ENCODE measurements at regions not wholly inside any gene's neighbourhood (a gene's known extent, or its start where the extent isn't known, plus 50 kb on each side); places are given as distances from the start of the nearest gene placed in this dataset.

DNA sequence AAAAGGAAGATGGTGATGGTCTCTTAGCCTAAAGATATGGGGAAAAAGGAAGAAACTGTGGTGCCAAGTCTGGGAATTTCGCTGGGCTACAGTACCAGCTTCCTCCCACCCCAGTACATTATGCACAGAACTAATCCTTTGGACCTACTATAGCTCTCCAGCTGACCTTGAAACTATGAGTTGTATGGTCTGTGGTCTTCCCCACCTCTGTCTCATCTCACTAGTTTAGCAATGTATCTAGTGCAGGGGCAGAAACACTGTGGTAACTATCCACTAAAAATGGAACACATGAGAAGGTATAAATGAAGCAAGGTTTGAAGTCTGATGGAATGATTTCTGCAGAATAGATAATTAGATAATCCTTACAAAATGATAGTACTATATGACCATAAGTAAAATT, 190.4 kb upstream of the CCDC150 start:
- TF ChIP-seq TAF1 (IDR thresholded peaks at IDR 0.05; ENCODE audit: low read depth): no peak
- no peak for TF ChIP-seq EP300 (IDR thresholded peaks at IDR 0.05; ENCODE audit: borderline replicate concordance)
- no peak for TF ChIP-seq YY1 (IDR thresholded peaks at IDR 0.05; ENCODE audit: low read depth)
- TF ChIP-seq, protein P1, sequence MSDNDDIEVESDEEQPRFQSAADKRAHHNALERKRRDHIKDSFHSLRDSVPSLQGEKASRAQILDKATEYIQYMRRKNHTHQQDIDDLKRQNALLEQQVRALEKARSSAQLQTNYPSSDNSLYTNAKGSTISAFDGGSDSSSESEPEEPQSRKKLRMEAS (IDR thresholded peaks at IDR 0.05): no peak
- TF ChIP-seq, protein P2, sequence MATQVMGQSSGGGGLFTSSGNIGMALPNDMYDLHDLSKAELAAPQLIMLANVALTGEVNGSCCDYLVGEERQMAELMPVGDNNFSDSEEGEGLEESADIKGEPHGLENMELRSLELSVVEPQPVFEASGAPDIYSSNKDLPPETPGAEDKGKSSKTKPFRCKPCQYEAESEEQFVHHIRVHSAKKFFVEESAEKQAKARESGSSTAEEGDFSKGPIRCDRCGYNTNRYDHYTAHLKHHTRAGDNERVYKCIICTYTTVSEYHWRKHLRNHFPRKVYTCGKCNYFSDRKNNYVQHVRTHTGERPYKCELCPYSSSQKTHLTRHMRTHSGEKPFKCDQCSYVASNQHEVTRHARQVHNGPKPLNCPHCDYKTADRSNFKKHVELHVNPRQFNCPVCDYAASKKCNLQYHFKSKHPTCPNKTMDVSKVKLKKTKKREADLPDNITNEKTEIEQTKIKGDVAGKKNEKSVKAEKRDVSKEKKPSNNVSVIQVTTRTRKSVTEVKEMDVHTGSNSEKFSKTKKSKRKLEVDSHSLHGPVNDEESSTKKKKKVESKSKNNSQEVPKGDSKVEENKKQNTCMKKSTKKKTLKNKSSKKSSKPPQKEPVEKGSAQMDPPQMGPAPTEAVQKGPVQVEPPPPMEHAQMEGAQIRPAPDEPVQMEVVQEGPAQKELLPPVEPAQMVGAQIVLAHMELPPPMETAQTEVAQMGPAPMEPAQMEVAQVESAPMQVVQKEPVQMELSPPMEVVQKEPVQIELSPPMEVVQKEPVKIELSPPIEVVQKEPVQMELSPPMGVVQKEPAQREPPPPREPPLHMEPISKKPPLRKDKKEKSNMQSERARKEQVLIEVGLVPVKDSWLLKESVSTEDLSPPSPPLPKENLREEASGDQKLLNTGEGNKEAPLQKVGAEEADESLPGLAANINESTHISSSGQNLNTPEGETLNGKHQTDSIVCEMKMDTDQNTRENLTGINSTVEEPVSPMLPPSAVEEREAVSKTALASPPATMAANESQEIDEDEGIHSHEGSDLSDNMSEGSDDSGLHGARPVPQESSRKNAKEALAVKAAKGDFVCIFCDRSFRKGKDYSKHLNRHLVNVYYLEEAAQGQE (IDR thresholded peaks at IDR 0.05; ENCODE audit: low read depth): no peak
- TF ChIP-seq FOXM1 (IDR thresholded peaks at IDR 0.05; ENCODE audit: borderline replicate concordance, low read depth): no peak
- TF ChIP-seq, protein P3, sequence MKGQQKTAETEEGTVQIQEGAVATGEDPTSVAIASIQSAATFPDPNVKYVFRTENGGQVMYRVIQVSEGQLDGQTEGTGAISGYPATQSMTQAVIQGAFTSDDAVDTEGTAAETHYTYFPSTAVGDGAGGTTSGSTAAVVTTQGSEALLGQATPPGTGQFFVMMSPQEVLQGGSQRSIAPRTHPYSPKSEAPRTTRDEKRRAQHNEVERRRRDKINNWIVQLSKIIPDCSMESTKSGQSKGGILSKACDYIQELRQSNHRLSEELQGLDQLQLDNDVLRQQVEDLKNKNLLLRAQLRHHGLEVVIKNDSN (IDR thresholded peaks at IDR 0.05): no peak
- TF ChIP-seq CREB1 (IDR thresholded peaks at IDR 0.05; ENCODE audit: low read depth): no peak
- TF ChIP-seq TCF12 (IDR thresholded peaks at IDR 0.05; ENCODE audit: low read depth): no peak
- TF ChIP-seq RAD21 (IDR thresholded peaks at IDR 0.05; ENCODE audit: low read depth): no peak
- no peak for TF ChIP-seq ZBTB7A (IDR thresholded peaks at IDR 0.05; ENCODE audit: low read depth)
- TF ChIP-seq CEBPB (IDR thresholded peaks at IDR 0.05): no peak
- TF ChIP-seq NFIC (IDR thresholded peaks at IDR 0.05): no peak
- no peak for TF ChIP-seq EGR1 (IDR thresholded peaks at IDR 0.05)
